ENCODE measurements at regions not wholly inside any gene's neighbourhood (a gene's known extent, or its start where the extent isn't known, plus 50 kb on each side); places are given as distances from the start of the nearest gene placed in this dataset.

DNA sequence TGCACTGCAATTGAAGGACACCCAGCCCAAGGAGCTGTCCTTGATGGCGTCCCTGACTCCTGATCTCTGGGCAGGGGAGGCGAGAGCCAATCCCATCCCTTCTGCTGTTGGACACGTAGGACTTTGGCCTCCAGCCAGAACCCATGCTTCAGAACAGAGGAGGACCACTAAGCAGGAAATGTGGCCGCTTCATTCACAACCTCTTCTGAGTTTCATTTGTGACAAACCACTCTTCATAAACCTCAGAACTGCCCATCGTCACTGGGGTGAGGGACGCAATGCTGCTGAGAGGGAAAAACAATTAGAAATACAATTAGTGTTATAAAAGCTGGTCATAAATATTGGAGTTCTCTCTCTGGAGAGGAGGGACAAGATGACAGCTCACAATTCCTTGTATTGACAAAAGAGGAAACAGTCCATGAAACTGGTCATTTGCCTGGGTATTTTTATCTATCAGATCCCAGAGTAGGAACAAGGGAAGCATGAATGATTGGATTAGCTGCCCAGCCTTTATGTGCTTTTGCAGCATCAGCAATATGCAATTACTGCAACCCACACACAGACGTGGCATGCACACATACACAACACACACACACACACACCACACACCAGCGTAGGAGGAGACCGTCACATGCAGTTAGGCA is 216.5 kb upstream of the CADM1 start:
- no peak for DNase-seq (ENCODE audit: low read depth)

DNA sequence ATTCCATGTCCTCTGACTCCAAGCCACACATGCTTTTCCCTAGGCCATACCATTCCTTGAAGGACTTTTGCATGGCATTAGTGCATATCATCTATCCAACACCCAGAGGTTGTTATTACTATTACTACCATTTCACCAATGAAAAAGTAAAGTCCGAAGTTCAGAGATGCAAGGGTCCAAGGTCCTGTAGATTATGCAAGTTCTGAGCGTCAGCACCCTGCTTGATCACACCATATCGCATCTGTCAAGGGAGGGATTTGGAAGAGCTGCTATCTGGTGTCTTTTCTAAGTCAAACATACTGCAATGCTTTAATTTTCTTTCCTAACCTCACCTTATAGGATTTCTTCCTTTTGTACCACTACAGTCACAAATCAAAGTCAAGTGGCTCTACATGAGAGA is 214.7 kb upstream of the CADM1 start:
- no peak for DNase-seq (ENCODE audit: low read depth)

DNA sequence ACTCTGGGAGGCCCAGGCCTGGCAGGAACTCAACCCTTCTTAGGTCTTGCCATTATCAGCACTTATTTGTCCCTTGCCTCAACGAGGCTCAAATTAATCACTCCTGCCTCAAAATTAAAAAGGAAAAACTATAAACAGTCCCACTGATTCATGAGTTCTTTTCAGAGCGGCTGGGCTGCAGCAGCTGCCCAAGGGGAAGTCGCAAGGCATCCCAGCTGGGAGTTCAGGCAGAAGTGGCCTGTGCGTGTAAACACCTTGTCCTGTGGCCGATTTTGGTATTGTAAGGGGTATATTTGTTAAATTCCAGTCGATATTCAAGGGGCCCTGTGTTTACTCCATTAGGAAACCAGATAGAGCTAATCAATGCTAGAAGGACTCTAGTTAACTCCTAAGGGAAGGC is 213.9 kb upstream of the CADM1 start:
- no peak for DNase-seq (ENCODE audit: low read depth)

DNA sequence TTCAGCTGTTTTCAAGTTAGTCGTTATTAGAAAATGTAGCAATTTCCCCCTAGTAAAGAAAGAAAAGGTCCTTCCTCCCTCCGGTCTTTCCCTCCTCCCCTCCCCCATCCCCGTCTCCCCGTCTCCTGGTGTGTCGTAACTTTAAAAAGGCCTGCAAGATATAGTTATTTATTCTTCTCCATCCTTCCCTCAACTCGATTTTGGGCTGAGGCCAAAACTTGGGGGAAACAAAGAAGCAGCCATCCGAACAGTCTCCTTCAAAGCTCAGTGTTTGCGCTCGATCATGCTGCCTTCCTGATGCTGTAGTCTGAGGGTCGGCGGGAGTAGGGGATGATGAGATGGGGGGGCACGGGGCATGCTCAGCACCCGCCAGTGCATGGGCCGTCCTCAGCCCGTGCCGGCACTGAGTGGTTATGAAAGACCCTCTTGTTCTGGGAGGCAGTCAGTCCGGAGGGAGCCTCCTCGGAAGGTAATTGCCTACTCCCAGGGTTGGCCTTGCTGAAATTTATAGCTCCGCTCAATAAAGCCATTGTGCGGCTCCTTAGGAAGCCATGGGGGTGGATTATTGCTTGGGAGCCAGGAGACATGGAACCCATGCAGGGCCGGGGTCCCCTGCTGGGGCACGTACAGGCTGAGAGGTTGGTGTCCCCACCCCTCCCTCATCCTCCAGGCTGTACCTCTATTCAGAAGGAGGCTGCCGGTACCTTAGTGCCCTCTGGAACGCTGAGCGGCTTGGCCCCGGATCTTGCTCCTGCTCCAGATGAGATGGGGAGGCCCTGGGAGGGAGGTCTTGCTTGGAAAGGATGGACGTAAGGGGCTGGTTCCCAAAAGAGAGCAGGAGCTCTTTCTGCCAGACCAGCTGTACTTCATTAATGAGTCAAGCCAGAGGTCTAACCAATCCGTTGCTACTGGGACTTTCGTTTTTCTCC is 212.7 kb upstream of the CADM1 start:
- DNase-seq (ENCODE audit: low read depth) = no peak

DNA sequence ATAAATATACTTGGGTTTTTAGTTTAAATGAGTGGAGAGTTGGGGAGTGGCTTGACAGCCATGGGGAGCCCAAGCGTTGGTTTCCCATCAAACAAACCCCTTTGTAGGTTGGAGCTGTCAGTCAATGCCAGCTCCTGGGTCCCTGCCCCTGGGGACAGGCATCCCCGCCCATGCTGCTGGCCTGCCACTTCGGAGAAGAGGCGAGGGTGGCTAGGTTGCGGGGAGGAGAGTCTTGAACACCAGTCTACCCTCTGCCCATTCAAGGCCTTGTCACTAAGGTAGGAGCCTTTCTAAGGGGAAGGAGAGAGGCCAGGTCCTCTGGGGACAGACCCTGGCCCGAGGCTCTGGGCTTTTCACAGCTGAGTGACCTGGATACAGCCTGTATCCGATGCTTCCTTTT is 211.9 kb upstream of the CADM1 start:
- DNase-seq (ENCODE audit: low read depth) = no peak

DNA sequence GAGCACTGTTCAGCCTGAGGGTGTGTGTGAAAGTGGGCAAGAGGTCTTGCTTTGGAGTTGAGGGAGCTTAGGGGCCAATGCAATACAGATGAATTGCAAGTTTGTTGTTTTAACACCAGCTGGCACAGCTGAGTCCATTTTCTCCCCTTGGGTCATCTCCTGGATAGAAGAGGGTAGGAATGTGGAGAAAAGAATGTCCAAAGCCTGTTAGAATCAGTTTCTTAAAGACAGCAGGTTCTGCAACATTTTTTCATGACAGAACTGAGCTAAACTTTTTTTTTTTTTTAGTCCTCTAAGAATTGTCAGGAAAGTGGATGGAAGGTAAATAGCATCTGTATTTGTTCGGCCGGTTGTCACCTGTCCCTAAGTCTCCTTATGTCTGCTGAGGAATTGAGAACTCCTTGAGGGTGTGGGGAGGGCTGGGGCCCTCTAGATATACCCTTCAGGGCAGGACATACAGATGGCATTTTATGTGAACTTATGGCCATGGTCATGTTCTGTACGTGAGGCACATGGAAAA is 211.1 kb upstream of the CADM1 start:
- DNase-seq (ENCODE audit: low read depth) = no peak

DNA sequence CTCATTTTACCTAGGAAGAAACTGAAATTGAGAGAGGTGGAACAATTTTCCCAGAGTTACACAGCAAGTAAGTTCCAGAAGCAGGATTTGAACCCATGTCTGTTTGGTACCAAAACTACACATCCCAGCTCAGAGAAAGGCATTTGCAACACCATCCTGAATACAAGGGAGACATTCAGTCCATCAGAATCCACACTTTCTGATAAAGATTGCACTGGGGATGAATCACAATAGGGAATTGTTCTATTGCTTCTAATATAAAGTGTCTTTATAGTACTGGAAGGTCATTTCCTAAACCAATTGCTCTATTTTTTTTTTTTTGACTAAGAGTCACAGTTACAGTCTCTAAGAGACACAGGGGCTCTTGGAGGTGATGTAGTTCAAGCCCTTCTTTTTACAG is 208.1 kb upstream of the CADM1 start:
- no peak for DNase-seq (ENCODE audit: low read depth)

DNA sequence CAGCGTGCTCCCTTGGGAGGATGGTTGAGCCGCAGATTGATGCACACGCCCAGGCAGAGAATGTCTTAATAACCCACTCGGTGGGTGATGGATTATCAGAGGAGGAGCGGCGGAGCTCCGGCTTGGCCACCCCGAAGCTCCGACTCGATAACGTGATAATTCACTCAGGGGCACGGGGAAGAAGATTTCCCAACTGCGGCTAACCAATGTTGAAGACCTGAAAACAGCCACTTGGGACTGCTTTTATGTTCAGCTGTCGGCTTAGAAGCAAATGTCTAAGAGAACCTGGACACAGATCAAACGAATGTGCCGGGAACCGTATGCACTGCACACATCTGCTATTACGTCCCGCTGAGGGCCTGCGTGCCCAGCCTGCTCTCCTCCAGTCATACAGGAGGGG is 206.8 kb upstream of the CADM1 start:
- no peak for DNase-seq (ENCODE audit: low read depth)

DNA sequence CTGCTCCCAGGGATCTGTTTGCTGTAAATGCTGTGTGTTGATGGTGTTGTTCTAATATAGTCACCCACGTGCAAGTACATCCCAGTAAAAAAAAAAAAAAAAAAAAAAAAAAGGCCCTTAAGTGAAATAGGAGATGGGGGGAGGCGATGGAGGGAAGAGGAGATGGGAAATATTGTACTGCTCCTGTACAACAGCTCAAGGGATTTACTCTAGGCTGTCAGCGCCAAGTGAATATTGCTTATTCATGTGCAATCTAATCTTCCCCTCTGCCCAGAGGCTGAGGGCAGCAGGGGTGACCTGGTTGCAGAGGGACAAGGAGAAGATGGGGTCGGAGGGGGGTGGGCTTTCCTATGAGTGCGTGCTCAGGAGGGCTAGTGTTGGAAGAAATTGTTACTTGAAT is 206.2 kb upstream of the CADM1 start:
- no peak for DNase-seq (ENCODE audit: low read depth)

DNA sequence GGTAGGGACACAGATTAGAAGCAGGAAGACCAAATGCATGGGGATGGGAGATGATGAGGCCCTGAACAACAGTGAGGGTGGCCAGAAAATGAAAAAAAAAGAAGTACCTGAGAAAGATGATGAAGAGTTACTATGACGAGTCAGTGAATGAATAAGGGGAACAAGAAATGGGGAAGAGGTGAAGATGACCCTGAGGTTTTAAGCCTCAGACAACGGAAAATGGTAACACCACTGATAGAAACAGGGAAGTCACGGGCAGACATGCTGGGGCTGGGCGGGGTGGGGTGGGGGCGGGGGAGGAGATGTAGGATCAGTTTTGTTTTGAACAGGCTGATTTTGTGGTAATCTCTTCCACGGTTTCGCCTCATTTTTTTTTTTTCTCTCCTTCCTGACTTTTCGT is 205.1 kb upstream of the CADM1 start:
- DNase-seq (ENCODE audit: low read depth) = no peak

DNA sequence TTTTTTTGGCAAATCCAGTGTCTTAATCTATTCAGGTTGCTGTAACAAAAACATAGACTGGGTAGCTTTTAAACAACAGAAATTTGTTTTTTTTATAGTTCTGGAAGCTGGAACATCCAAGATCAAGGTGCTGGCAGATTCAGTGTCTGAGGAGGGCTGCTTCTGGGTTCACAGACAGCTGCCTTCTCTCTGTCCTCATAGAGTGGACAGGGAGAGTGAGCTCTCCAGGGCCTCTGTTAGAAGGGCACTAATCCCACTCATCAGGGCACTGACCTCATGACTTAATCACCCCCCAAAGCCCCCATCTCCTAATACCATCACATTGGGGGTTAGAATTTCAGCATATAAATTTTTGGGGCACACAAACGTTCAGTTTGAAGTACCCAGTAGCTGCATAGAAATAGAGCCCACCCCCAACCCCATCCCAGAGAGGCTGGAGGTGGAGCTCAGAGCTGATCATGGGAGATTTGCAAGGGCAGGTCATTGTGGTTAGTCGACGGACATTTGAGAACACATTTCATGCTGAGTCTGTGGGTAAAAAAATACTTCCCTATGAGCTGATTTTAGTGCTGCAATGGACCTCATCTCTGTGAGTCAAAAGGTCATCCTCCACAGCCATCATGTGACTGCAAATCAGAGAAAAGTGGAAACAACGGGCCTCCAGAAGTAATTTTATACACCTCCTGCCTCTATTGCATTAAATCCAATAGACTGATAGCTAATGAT is 203.1 kb upstream of the CADM1 start:
- DNase-seq (ENCODE audit: low read depth) = no peak

DNA sequence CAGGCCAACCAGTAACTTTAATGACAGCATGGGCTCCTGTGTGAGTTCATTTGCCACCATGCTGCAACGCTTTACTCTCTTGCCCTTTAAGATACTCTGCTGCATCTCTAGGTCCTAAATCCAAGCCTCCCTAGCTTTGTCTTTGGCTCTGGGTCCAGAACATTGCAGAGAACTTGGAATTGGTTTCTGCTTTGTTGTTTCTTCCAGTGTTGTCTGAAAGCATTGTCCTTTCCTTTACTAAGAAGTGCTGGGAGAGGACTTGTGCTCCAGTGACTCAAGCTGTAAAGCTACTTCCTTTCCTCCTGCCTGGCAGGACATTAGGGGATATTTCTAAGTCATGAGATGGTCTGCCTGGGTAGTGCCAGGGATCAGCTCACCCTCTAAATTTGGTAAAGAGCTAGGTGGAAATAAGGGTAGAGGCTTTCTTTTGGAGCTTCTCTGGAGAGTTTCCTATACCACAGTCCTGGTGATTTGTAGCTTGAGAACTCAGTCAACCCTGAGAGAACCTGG is 202.5 kb upstream of the CADM1 start:
- no peak for DNase-seq (ENCODE audit: low read depth)

DNA sequence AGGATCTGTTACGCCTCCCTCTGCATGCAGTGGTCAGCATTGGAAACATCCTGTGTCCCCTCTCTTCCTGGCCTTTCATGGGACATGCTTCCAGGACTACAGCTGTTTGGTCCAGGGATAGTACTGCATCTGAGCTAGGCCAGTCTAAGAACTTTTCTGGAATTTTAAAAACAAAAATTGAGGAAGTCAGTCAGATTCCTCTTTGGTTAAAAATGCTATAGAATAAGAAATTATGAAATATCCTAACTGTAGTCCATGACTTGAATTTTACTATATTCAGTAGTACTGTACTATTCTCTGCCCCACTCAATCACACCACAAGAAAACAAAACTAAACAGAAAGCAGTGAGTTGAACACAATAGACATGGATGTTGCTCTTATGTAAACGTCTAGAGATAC is 201.0 kb upstream of the CADM1 start:
- DNase-seq (ENCODE audit: low read depth) = no peak

DNA sequence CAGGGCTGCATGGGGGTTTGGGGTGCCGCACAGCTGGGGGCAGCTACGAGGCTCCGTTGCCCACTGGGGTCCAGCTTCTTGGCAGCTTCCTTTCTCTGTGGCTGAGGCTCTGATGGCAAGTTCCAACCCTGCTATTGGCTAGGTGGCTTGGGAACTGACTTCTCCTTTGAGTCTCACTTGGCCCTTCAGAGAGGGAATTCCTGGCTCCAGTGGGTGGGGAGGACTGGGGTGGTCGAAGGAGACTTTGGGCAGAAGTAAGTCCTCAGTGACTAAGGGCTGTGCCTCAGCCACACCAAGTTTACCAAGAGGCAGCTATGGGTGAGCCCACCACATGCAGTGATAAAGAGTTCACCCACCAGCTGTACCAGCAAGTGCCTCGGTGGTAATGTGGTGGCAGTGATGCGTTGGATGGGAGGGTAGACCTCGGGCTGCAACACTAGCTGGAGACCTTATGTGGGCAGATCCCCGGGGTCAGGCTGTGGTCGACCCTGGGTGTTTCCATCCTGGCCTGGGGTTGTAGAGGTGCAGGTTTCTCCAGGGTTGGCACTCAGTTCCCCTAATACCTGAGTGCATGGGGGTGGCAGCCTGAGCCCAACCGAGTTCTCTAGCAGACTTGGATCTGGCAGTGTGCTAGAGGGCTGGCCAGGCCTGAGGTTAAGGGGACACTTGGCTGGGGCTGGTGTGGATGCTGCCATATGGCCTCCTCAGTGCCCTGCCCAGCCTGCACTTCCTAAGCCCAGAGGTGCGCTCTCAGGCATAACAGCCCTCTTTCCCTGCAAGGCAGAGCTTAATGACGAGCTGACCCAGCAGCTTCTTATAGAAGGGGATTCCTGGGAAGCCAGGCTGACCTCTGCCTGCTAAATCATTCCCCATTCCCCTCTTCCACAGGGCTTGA is 197.0 kb upstream of the CADM1 start:
- no peak for DNase-seq (ENCODE audit: low read depth)

DNA sequence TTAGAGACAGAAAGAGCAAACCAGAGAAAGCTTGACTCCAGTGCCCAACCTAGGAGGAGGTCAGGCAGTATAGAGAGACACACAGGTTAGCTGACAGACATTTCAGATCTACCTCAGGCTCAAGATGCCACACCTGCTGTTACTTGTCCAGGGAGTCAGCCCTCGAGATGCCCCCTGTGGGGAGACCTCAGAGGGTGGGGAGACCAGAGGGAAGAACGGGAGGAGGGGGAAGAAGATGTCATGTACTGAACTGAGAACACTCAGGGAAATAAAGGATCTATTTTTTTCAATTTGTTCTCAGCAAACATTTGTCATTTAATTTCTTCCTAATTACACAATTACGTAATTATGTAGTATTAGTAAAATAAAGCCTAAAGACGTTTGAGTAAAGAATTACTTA is 196.3 kb upstream of the CADM1 start:
- no peak for DNase-seq (ENCODE audit: low read depth)

DNA sequence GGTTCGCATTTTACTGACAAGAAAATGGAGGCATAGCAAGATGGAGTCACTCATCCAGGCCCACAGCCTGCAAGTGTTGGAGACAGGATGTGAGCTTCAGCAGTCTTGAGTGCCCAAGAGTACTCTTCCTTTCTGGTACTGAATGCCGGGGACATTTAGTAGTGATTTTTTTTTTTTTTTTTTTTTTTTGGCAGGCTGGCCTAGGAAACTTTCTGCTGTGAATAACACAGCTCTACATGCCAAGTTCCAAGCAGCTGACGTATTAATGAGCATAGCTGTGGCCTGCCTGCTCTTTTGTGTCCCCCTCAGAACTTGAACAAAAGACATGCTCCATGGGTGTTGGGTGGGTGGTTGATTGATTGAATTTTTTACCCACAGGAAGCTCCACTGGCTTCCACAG is 195.5 kb upstream of the CADM1 start:
- DNase-seq (ENCODE audit: low read depth) = no peak

DNA sequence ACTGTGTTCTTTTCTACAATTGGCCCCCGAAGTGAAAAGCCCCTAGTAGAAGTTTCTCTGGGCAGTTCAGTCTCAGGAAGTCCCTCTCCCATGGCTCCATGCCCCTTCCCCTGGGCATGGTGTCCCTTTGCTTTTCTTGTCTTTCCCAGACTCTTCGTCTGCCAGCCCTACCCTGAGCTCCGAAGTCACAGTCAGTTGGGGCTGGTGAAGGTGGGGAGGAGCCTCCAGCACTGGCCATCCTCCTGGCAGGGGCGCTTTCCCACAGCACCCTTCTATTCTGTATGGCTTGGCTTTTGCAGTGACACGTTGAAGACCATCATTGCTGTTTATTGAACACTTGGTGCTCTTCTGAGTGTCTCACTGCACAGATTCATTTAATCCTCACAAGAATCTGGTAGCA is 195.1 kb upstream of the CADM1 start:
- DNase-seq (ENCODE audit: low read depth) = no peak

DNA sequence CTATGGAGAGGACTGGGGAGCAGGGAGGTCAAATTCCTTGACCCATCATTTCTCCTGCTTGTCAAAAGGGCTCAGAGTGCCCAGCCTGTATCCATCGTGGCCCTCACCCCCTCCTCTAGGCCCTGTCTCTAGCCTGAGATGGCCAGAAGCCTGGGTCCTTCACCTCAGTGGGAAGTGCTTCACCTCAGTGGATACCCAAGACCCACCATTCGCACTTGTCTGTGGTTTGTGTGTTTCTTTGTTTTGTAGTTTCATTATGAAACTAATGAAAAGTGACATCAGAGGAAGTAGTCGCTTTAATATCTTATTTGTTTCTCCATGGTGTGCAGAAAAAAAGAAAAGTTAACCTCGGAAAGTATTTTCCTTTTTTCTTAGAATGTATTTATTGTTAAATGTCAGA is 194.0 kb upstream of the CADM1 start:
- DNase-seq (ENCODE audit: low read depth) = no peak

DNA sequence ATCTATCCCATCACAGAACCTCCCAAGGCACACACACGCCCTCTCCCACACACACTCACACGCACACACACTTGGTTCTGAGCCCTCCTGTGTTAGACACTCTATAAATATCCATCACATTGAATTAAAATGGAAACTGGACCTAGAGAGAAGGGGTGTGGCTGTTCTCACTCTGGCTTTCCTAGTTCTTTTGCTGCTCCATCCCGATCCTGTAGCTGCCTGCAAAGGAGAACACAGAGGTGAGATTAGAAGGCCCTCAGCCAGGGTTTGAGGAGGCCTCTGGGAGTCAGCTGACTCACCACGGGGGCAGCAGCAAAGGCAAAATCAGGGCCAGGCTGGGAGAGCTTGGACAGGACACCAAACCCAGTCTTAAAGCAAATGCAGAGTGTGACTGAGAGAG is 192.3 kb upstream of the CADM1 start:
- DNase-seq (ENCODE audit: low read depth) = no peak

DNA sequence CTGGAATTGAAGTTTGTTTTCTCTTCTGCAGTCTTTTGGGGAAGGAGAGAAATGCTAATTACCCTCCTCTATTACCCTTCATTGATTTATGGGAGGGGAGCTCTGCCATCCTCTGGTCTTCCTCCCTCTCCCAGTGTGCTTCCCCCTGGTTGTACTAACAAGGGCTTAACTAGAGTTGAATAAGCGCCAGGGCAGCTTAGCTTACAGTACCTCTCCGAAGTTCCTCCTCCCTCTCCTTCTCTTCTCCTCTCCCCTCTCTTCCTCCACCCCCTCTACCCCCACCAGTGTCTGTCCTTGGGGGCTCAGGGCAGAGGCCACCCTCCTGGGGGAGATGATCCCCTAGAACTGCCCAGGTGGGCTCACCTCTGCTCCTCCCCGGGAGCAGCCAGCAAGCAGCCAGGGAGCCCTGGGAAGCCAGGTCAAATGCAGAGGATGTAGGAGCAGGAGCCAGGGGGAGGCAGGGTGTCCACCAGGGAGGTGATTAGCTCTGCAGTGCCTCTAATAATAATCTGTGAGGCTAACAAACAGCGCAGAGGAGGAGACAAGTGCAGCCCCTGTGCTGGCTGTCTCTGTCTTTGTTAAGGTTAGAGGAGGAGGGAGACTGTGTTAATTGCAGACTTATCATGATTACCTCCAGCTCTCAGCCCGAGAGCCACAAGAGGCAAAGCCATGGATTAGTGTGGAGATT is 191.6 kb upstream of the CADM1 start:
- no peak for DNase-seq (ENCODE audit: low read depth)

DNA sequence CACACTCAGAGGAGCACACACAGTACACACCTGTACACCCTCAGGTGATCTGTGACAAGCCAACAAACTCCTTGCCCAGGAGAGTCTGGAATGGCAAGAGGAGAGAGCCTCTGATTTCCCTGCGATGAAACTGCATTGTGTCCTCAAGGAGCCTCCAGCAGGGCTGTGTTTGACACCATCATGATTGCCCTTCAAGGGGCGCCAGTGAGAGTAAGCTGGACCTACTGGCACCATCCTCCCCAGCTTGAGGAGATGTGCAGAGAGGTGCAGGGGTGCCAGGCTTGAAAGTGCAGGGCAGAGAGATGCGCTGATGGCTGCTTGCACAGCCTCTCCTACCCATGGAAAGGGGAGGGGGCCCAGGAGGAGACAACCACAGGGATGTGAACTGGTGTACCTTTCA is 188.8 kb upstream of the CADM1 start:
- no peak for DNase-seq (ENCODE audit: low read depth)
